GM12892 (cell line): ENCODE measurements at regions not wholly inside any gene's neighbourhood (a gene's known extent, or its start where the extent isn't known, plus 50 kb on each side); places are given as distances from the start of the nearest gene placed in this dataset.

Source experiments
- POLR2A ChIP-seq: IDR thresholded peaks from 2 replicates; pipeline ENCODE4 v1.6.1; 2011; ENCODE audit warnings: low read depth, low read length, control low read depth
- POLR2AphosphoS5 ChIP-seq: IDR thresholded peaks from 2 replicates; pipeline ENCODE4 v1.6.1; 2011; ENCODE audit warnings: low read depth, low read length, control low read depth
- TAF1 ChIP-seq: IDR thresholded peaks from 2 replicates; pipeline ENCODE4 v1.6.1; 2011; ENCODE audit warnings: low read depth, mild to moderate bottlenecking, control low read depth, low read length, borderline replicate concordance

DNA sequence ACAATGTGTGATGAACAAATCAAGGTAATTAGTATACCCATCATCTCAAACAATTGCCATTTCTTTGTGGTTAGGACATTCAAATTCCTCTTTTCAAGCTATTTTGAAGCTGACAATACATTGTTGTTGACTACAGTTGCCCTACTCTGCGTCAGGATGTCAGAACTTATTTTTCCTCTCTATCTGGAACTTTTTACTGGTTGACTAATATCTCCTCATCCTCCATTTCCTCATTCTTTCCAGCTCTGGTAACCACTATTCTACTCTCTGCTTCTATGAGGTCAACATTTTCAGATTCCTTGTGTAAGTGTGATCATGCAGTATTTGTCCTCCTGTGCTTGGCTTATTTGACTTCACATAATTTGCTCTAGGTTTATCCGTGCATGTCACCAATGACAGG is 240.5 kb upstream of the HS3ST1 start:
- TF ChIP-seq POLR2A (no peak), POLR2AphosphoS5 (no peak), TAF1 (no peak)
